HUES64 (cell line): ENCODE measurements at regions not wholly inside any gene's neighbourhood (a gene's known extent, or its start where the extent isn't known, plus 50 kb on each side); places are given as distances from the start of the nearest gene placed in this dataset.

ENCODE experiments used
- H3K27ac ChIP-seq: 2 replicates; pipeline ENCODE4 v1.7.0; 2013; ENCODE audit warnings: low read depth, low read length, inconsistent platforms
- H3K27me3 ChIP-seq: 2 replicates; pipeline ENCODE4 v1.6.1; 2013; ENCODE audit warnings: mild to moderate bottlenecking, low read length; ENCODE audit not compliant: insufficient read depth
- H3K36me3 ChIP-seq: 2 replicates; pipeline ENCODE4 v1.6.1; 2013; ENCODE audit warnings: mild to moderate bottlenecking, low read length; ENCODE audit not compliant: insufficient read depth
- H3K4me1 ChIP-seq: 2 replicates; pipeline ENCODE4 v1.6.1; 2013; ENCODE audit warnings: mild to moderate bottlenecking, low read length, moderate library complexity; ENCODE audit not compliant: insufficient read depth
- H3K4me3 ChIP-seq: 2 replicates; pipeline ENCODE4 v1.5.1; 2013; ENCODE audit warnings: mild to moderate bottlenecking, low read length, moderate library complexity
- H3K9ac ChIP-seq: 2 replicates; pipeline ENCODE4 v1.6.1; 2013; ENCODE audit warnings: mild to moderate bottlenecking, low read depth, low read length
- H3K9me3 ChIP-seq: 2 replicates; pipeline ENCODE4 v1.6.1; 2013; ENCODE audit warnings: low read depth, low read length; ENCODE audit not compliant: insufficient read depth
- WGBS: fragments of 150-250, 120-280 bp; methylation state at CpG from one replicate; pipeline ENCODE4 v1.1.7; 2013; ENCODE audit warnings: missing lambda C conversion rate; 5-methylcytosine and 5-hydroxymethylcytosine counted together

- no peaks in the 10 kb centered on the region for H3K27me3 ChIP-seq
- 88% methylated on average over 2 of the region's 2 CpGs for WGBS
- H3K4me1 ChIP-seq = no peaks in the 10 kb centered on the region
- no peaks in the 10 kb centered on the region for H3K36me3 ChIP-seq
- H3K9me3 ChIP-seq = no peaks in the 10 kb centered on the region
- no peak overlapping the region for H3K9ac ChIP-seq
- H3K4me3 ChIP-seq = no peak overlapping the region
- H3K27ac ChIP-seq = no peak overlapping the region
Observed at GRCh38 chr10:36629476-36629875, 495.9 kb upstream of the ANKRD30A start.

GRCh38 chr10:36624551-36625100, 500.8 kb upstream of the ANKRD30A start:
- no peaks in the 10 kb centered on the region for H3K9me3 ChIP-seq
- H3K27ac ChIP-seq = no peak overlapping the region
- no peaks in the 10 kb centered on the region for H3K36me3 ChIP-seq
- H3K9ac ChIP-seq = no peak overlapping the region
- no peak overlapping the region for H3K4me3 ChIP-seq
- no peaks in the 10 kb centered on the region for H3K4me1 ChIP-seq
- no peaks in the 10 kb centered on the region for H3K27me3 ChIP-seq
- 93% methylated on average over 3 of the region's 3 CpGs for WGBS

GRCh38 chr10:36621346-36621745, 504.1 kb upstream of the ANKRD30A start:
- H3K9ac ChIP-seq = no peak overlapping the region
- H3K4me1 ChIP-seq = no peaks in the 10 kb centered on the region
- no peaks in the 10 kb centered on the region for H3K36me3 ChIP-seq
- no peak overlapping the region for H3K4me3 ChIP-seq
- WGBS = 100% methylated on average over 2 of the region's 2 CpGs
- no peaks in the 10 kb centered on the region for H3K27me3 ChIP-seq
- H3K27ac ChIP-seq = no peak overlapping the region
- no peaks in the 10 kb centered on the region for H3K9me3 ChIP-seq

- no peak overlapping the region for H3K9ac ChIP-seq
- no peaks in the 10 kb centered on the region for H3K36me3 ChIP-seq
- H3K27me3 ChIP-seq = no peaks in the 10 kb centered on the region
- H3K4me1 ChIP-seq = 0 out of 2 replicates have a peak, but pooled peaks cover 5% of the 10 kb centered on the region
- 91% methylated on average over 4 of the region's 4 CpGs for WGBS
- H3K9me3 ChIP-seq = no peaks in the 10 kb centered on the region
- H3K4me3 ChIP-seq = no peak overlapping the region
- no peak overlapping the region for H3K27ac ChIP-seq
Observed at GRCh38 chr10:36612436-36612835, 513.0 kb upstream of the ANKRD30A start.

- H3K36me3 ChIP-seq = no peaks in the 10 kb centered on the region
- H3K27me3 ChIP-seq = no peaks in the 10 kb centered on the region
- no peak overlapping the region for H3K4me3 ChIP-seq
- no peak overlapping the region for H3K9ac ChIP-seq
- H3K27ac ChIP-seq = no peak overlapping the region
- WGBS = 96% methylated on average over 4 of the region's 4 CpGs
- H3K4me1 ChIP-seq = 0 out of 2 replicates have a peak, but pooled peaks cover 5% of the 10 kb centered on the region
- no peaks in the 10 kb centered on the region for H3K9me3 ChIP-seq
Observed at GRCh38 chr10:36608866-36609265, 516.5 kb upstream of the ANKRD30A start.

- no peak overlapping the region for H3K27ac ChIP-seq
- 100% methylated on average over 1 of the region's 1 CpG for WGBS
- H3K9me3 ChIP-seq = no peaks in the 10 kb centered on the region
- no peaks in the 10 kb centered on the region for H3K27me3 ChIP-seq
- H3K36me3 ChIP-seq = no peaks in the 10 kb centered on the region
- H3K4me3 ChIP-seq = no peak overlapping the region
- 0 out of 2 replicates have a peak, but pooled peaks cover 5% of the 10 kb centered on the region for H3K4me1 ChIP-seq
- no peak overlapping the region for H3K9ac ChIP-seq
Observed at GRCh38 chr10:36608251-36608650, 517.1 kb upstream of the ANKRD30A start.

GRCh38 chr10:36606234-36606839, 519.1 kb upstream of the ANKRD30A start:
- no peak overlapping the region for H3K27ac ChIP-seq
- H3K4me3 ChIP-seq = no peak overlapping the region
- no peaks in the 10 kb centered on the region for H3K36me3 ChIP-seq
- no peaks in the 10 kb centered on the region for H3K9me3 ChIP-seq
- no peaks in the 10 kb centered on the region for H3K4me1 ChIP-seq
- no peak overlapping the region for H3K9ac ChIP-seq
- 100% methylated on average over 4 of the region's 5 CpGs for WGBS
- no peaks in the 10 kb centered on the region for H3K27me3 ChIP-seq

- H3K4me1 ChIP-seq = no peaks in the 10 kb centered on the region
- H3K9me3 ChIP-seq = no peaks in the 10 kb centered on the region
- H3K9ac ChIP-seq = no peak overlapping the region
- no peaks in the 10 kb centered on the region for H3K36me3 ChIP-seq
- H3K27ac ChIP-seq = no peak overlapping the region
- WGBS = 97% methylated on average over 2 of the region's 2 CpGs
- no peaks in the 10 kb centered on the region for H3K27me3 ChIP-seq
- H3K4me3 ChIP-seq = no peak overlapping the region
Observed at GRCh38 chr10:36604316-36604715, 521.1 kb upstream of the ANKRD30A start.

GRCh38 chr10:36603688-36604087, 521.7 kb upstream of the ANKRD30A start:
- Histone ChIP-seq H3K9me3 (no peaks in the 10 kb centered on the region), H3K9ac (no peak overlapping the region), H3K27ac (no peak overlapping the region), H3K4me3 (no peak overlapping the region), H3K27me3 (no peaks in the 10 kb centered on the region), H3K36me3 (no peaks in the 10 kb centered on the region), H3K4me1 (no peaks in the 10 kb centered on the region)
- 95% methylated on average over 2 of the region's 4 CpGs for WGBS

- WGBS = 96% methylated on average over 3 of the region's 4 CpGs
- H3K27ac ChIP-seq = no peak overlapping the region
Observed at GRCh38 chr10:36602374-36602773, 523.0 kb upstream of the ANKRD30A start.

GRCh38 chr10:36597756-36598320, 527.6 kb upstream of the ANKRD30A start:
- H3K9me3 ChIP-seq = no peaks in the 10 kb centered on the region
- H3K4me1 ChIP-seq = no peaks in the 10 kb centered on the region
- H3K27ac ChIP-seq = no peak overlapping the region
- H3K36me3 ChIP-seq = no peaks in the 10 kb centered on the region
- H3K9ac ChIP-seq = no peak overlapping the region
- H3K27me3 ChIP-seq = no peaks in the 10 kb centered on the region
- 62% methylated on average over 3 of the region's 3 CpGs for WGBS
- H3K4me3 ChIP-seq = no peak overlapping the region

More at GRCh38 chr10:36602374-36602773, 523.0 kb upstream of the ANKRD30A start:
- Histone ChIP-seq H3K36me3 (no peaks in the 10 kb centered on the region), H3K9ac (no peak overlapping the region), H3K27me3 (no peaks in the 10 kb centered on the region), H3K4me3 (no peak overlapping the region), H3K9me3 (no peaks in the 10 kb centered on the region), H3K4me1 (no peaks in the 10 kb centered on the region)
